Esophagus squamous epithelium (tissue), 5 donors: ENCODE measurements at regions not wholly inside any gene's neighbourhood (a gene's known extent, or its start where the extent isn't known, plus 50 kb on each side); places are given as distances from the start of the nearest gene placed in this dataset.

Experiments used
- DNase-seq: peaks from one replicate; lab custom pipeline; 2025; lab: John Stamatoyannopoulos, UW
- H3K27ac ChIP-seq, 4 donors: fragments of 200-600 bp; sonication (generic); one replicate each; pipeline ENCODE4 v1.5.1; 2016 to 2019; ENCODE audit warnings: mild to moderate bottlenecking in 1 of 4
- H3K27me3 ChIP-seq, 4 donors: fragments of 200-600 bp; sonication (generic); 1 replicate in 3 of 4; 2 replicates in 1 of 4; pipeline versions ENCODE4 v1.5.1 to v1.6.0; 2017 to 2021; ENCODE audit warnings: antibody characterized with exemption in 1 of 4
- H3K36me3 ChIP-seq, 3 donors: fragments of 200-600 bp; sonication (generic); one replicate each; pipeline ENCODE4 v1.5.1; 2016 to 2019
- H3K4me1 ChIP-seq, 3 donors: fragments of 200-600 bp; sonication (generic); one replicate each; pipeline ENCODE4 v1.5.1; 2017 to 2019
- H3K4me3 ChIP-seq, 4 donors: fragments of 200-600 bp; sonication (generic); 1 replicate in 3 of 4; 2 replicates in 1 of 4; pipeline ENCODE4 v1.5.1; 2016 to 2019; ENCODE audit warnings: mild to moderate bottlenecking in 2 of 4, moderate library complexity in 1 of 4
- H3K9me3 ChIP-seq, 3 donors: fragments of 200-600 bp; sonication (generic); one replicate each; pipeline ENCODE4 v1.5.1; 2016 to 2019
- CTCF ChIP-seq, 6 experiments: fragments of 450-650 bp in 4 of 6; fragments of 200-600 bp in 2 of 6; sonication (generic) in 2 of 6; IDR thresholded peaks; one replicate each; pipeline ENCODE4 v1.5.1; 2016 to 2019; ENCODE audit warnings: antibody characterized with exemption in 6 of 6, mild to moderate bottlenecking in 4 of 6, moderate library complexity in 4 of 6
- POLR2A ChIP-seq, 4 donors: fragments of 450-650 bp; IDR thresholded peaks; one replicate each; pipeline ENCODE4 v1.6.1; 2017; ENCODE audit warnings: antibody characterized with exemption in 4 of 4, mild to moderate bottlenecking in 4 of 4, moderate library complexity in 3 of 4
- WGBS, 2 donors: methylation state at CpG; one replicate each; pipeline ENCODE4 v1.1.5; 2018; 5-methylcytosine and 5-hydroxymethylcytosine counted together
- intact Hi-C: fragments of 100-400 bp; cut with DNase I; formaldehyde crosslinking; loops from one replicate; pipeline ENCODE4 v1.15.0; 2022
- donor health status: DM: yes; HTN: yes; CAD: no.

- no peaks in the 10 kb centered on the region for H3K9me3 ChIP-seq
- TF ChIP-seq CTCF (IDR thresholded peaks at IDR 0.05), result no peak
- no peak for TF ChIP-seq POLR2A (IDR thresholded peaks at IDR 0.05)
- no peak for DNase-seq
- WGBS, 2 donors, result 66 to 79% methylated on average over 3 of the region's 3 CpGs
- no peaks in the 10 kb centered on the region for H3K4me1 ChIP-seq
- intact Hi-C loops, result no loop called here
- H3K36me3 ChIP-seq, result no peaks in the 10 kb centered on the region
- H3K4me3 ChIP-seq, result no peak overlapping the region
- no peaks in the 10 kb centered on the region for H3K27me3 ChIP-seq
- H3K27ac ChIP-seq, result no peak overlapping the region
These were observed 435.9 kb upstream of the PHF14 start for GRCh38 chr7:10537764-10538163.

GRCh38 chr7:10557375-10557774 is 416.3 kb upstream of the PHF14 start:
- no peaks in the 10 kb centered on the region for H3K36me3 ChIP-seq
- no peak for TF ChIP-seq CTCF (IDR thresholded peaks at IDR 0.05)
- no peak for TF ChIP-seq POLR2A (IDR thresholded peaks at IDR 0.05)
- WGBS, 2 donors, result 100% methylated on average over 1 to 2 of the region's 5 CpGs
- H3K27me3 ChIP-seq, result no peaks in the 10 kb centered on the region
- intact Hi-C loops, result no loop called here
- no peaks in the 10 kb centered on the region for H3K4me1 ChIP-seq
- H3K27ac ChIP-seq, result no peak overlapping the region
- no peak overlapping the region for H3K4me3 ChIP-seq
- H3K9me3 ChIP-seq, result no peaks in the 10 kb centered on the region
- no peak for DNase-seq

- intact Hi-C loops, result no loop called here
- Histone ChIP-seq H3K27ac (no peak overlapping the region), H3K36me3 (no peaks in the 10 kb centered on the region), H3K9me3 (no peaks in the 10 kb centered on the region), H3K4me1 (no peaks in the 10 kb centered on the region), H3K27me3 (no peaks in the 10 kb centered on the region), H3K4me3 (no peak overlapping the region)
- DNase-seq, result no peak
- TF ChIP-seq CTCF (IDR thresholded peaks at IDR 0.05), result no peak
These were observed 413.2 kb upstream of the PHF14 start for GRCh38 chr7:10560497-10560896.

- H3K4me3 ChIP-seq, result no peak overlapping the region
- H3K4me1 ChIP-seq, result no peaks in the 10 kb centered on the region
- intact Hi-C loops, result no loop called here
- H3K9me3 ChIP-seq, result no peaks in the 10 kb centered on the region
- TF ChIP-seq CTCF (IDR thresholded peaks at IDR 0.05) (no peak), POLR2A (IDR thresholded peaks at IDR 0.05) (no peak)
- H3K36me3 ChIP-seq, result no peaks in the 10 kb centered on the region
- no peak for DNase-seq
- H3K27ac ChIP-seq, result no peak overlapping the region
- no peaks in the 10 kb centered on the region for H3K27me3 ChIP-seq
These were observed 404.8 kb upstream of the PHF14 start for GRCh38 chr7:10568891-10569290.

GRCh38 chr7:10571759-10572158 is 401.9 kb upstream of the PHF14 start:
- no peak overlapping the region for H3K4me3 ChIP-seq
- WGBS, 2 donors, result 29 to 50% methylated on average over 1 of the region's 1 CpG
- H3K36me3 ChIP-seq, result no peaks in the 10 kb centered on the region
- intact Hi-C loops, result no loop called here
- no peak for DNase-seq
- H3K9me3 ChIP-seq, result no peaks in the 10 kb centered on the region
- H3K4me1 ChIP-seq, result no peaks in the 10 kb centered on the region
- no peak overlapping the region for H3K27ac ChIP-seq
- no peaks in the 10 kb centered on the region for H3K27me3 ChIP-seq
- TF ChIP-seq CTCF (IDR thresholded peaks at IDR 0.05) (no peak), POLR2A (IDR thresholded peaks at IDR 0.05) (no peak)
